Endodermal cell (in vitro differentiated cells): ENCODE measurements at regions not wholly inside any gene's neighbourhood (a gene's known extent, or its start where the extent isn't known, plus 50 kb on each side); places are given as distances from the start of the nearest gene placed in this dataset.
"Not testable (repeated sequence)": the region's sequence is repeated elsewhere in the genome, so short reads cannot be mapped to it uniquely, and the experiment has no call there.

Experiments
- DNase-seq: peaks from one replicate; pipeline ENCODE4 v3.0.0-alpha.2; 2017
- H3K27ac ChIP-seq: 2 replicates; pipeline ENCODE4 v1.5.1; 2013; ENCODE audit warnings: mild to moderate bottlenecking, low read depth, low read length, moderate library complexity
- H3K27me3 ChIP-seq: 2 replicates; pipeline ENCODE4 v1.6.1; 2013; ENCODE audit warnings: mild to moderate bottlenecking, low read length, moderate library complexity; ENCODE audit not compliant: insufficient read depth, control insufficient read depth, poor library complexity, severe bottlenecking
- H3K36me3 ChIP-seq: 2 replicates; pipeline ENCODE4 v1.7.0; 2013; ENCODE audit warnings: mild to moderate bottlenecking, low read length, moderate library complexity; ENCODE audit not compliant: control insufficient read depth, insufficient read depth
- H3K4me1 ChIP-seq: one replicate; pipeline ENCODE4 v1.7.0; 2013; ENCODE audit warnings: low read length; ENCODE audit not compliant: control insufficient read depth, insufficient read depth
- H3K4me3 ChIP-seq: 2 replicates; pipeline ENCODE4 v1.5.1; 2013; ENCODE audit warnings: mild to moderate bottlenecking, low read length, moderate library complexity
- H3K9ac ChIP-seq: 2 replicates; pipeline ENCODE4 v1.6.1; 2013; ENCODE audit warnings: mild to moderate bottlenecking, low read length, moderate library complexity; ENCODE audit not compliant: poor library complexity, severe bottlenecking; ENCODE audit errors: extremely low read depth
- H3K9me3 ChIP-seq: 2 replicates; pipeline ENCODE4 v1.6.1; 2013; ENCODE audit warnings: mild to moderate bottlenecking, low read length, moderate library complexity; ENCODE audit not compliant: control insufficient read depth
- H3K27ac Mint-ChIP-seq: 2 replicates; pipeline ENCODE4 v1.8.0; 2020; ENCODE audit warnings: mixed read lengths
- H3K27me3 Mint-ChIP-seq: 2 replicates; pipeline ENCODE4 v1.8.0; 2021; ENCODE audit warnings: mild to moderate bottlenecking, mixed read lengths; ENCODE audit not compliant: insufficient read depth
- H3K36me3 Mint-ChIP-seq: 2 replicates; pipeline ENCODE4 v1.8.0; 2020; ENCODE audit warnings: low read depth, mixed read lengths
- H3K4me1 Mint-ChIP-seq: 2 replicates; pipeline ENCODE4 v1.8.0; 2020; ENCODE audit warnings: mixed read lengths
- H3K4me3 Mint-ChIP-seq: 2 replicates; pipeline ENCODE4 v1.8.0; 2020; ENCODE audit warnings: mild to moderate bottlenecking, moderate library complexity, mixed read lengths
- H3K9me3 Mint-ChIP-seq: 2 replicates; pipeline ENCODE4 v1.8.0; 2020; ENCODE audit warnings: mild to moderate bottlenecking, mixed read lengths
- CTCF ChIP-seq: fragments of 200-600 bp; sonication (generic); conservative IDR thresholded peaks from 2 replicates; pipeline ENCODE4 v1.5.0; 2021; ENCODE audit warnings: antibody characterized with exemption, mild to moderate bottlenecking
- WGBS, 2 experiments: methylation state at CpG; one replicate each; pipeline versions ENCODE4 v1.1.5 to v1.1.7; 2013; ENCODE audit warnings: missing lambda C conversion rate in 2 of 2, mixed read lengths in 1 of 2; ENCODE audit not compliant: insufficient coverage in 1 of 2, insufficient read length in 1 of 2; 5-methylcytosine and 5-hydroxymethylcytosine counted together

GRCh38 chr3:75188962-75189361, 475.2 kb upstream of the FRG2C start:
- Mint-ChIP-seq H3K27ac (no peak overlapping the region), H3K9me3 (no peaks in the 10 kb centered on the region), H3K4me3 (no peak overlapping the region), H3K36me3 (no peaks in the 10 kb centered on the region), H3K27me3 (no peaks in the 10 kb centered on the region), H3K4me1 (peaks cover 23% of the 10 kb centered on the region)
- H3K9ac ChIP-seq: no peak overlapping the region
- no peaks in the 10 kb centered on the region for H3K9me3 ChIP-seq
- no peak overlapping the region for H3K27ac ChIP-seq
- no peak for DNase-seq
- H3K36me3 ChIP-seq: no peaks in the 10 kb centered on the region
- no peak overlapping the region for H3K4me3 ChIP-seq
- no peak for TF ChIP-seq CTCF
- H3K4me1 ChIP-seq: no peaks in the 10 kb centered on the region
- 50 to 94% methylated on average over 2 to 3 of the region's 3 CpGs for WGBS, 2 experiments
- no peaks in the 10 kb centered on the region for H3K27me3 ChIP-seq

- H3K36me3 ChIP-seq: no peaks in the 10 kb centered on the region
- H3K4me3 Mint-ChIP-seq: no peak overlapping the region
- 67 to 72% methylated on average over 3 to 6 of the region's 6 CpGs for WGBS, 2 experiments
- H3K9me3 ChIP-seq: no peaks in the 10 kb centered on the region
- no peak overlapping the region for H3K27ac Mint-ChIP-seq
- no peaks in the 10 kb centered on the region for H3K9me3 Mint-ChIP-seq
- no peak overlapping the region for H3K27ac ChIP-seq
- H3K36me3 Mint-ChIP-seq: no peaks in the 10 kb centered on the region
- peaks cover 16% of the 10 kb centered on the region for H3K4me1 Mint-ChIP-seq
- H3K4me1 ChIP-seq: no peaks in the 10 kb centered on the region
- H3K9ac ChIP-seq: no peak overlapping the region
- DNase-seq: peak; percentile 90
- peak; percentile 91 for TF ChIP-seq CTCF
- no peak overlapping the region for H3K4me3 ChIP-seq
- H3K27me3 Mint-ChIP-seq: no peaks in the 10 kb centered on the region
- no peaks in the 10 kb centered on the region for H3K27me3 ChIP-seq
Measured at GRCh38 chr3:75192146-75192616, 471.9 kb upstream of the FRG2C start.

- DNase-seq: no peak
- H3K4me1 ChIP-seq: no peaks in the 10 kb centered on the region
- H3K27ac ChIP-seq: no peak overlapping the region
- H3K4me3 ChIP-seq: no peak overlapping the region
- Mint-ChIP-seq H3K36me3 (no peaks in the 10 kb centered on the region), H3K4me1 (peaks cover 5% of the 10 kb centered on the region), H3K27me3 (no peaks in the 10 kb centered on the region), H3K4me3 (no peak overlapping the region), H3K27ac (no peak overlapping the region), H3K9me3 (no peaks in the 10 kb centered on the region)
- no peak overlapping the region for H3K9ac ChIP-seq
- 90 to 94% methylated on average over 4 of the region's 4 CpGs for WGBS, 2 experiments
- H3K27me3 ChIP-seq: no peaks in the 10 kb centered on the region
- H3K36me3 ChIP-seq: no peaks in the 10 kb centered on the region
- no peaks in the 10 kb centered on the region for H3K9me3 ChIP-seq
- TF ChIP-seq CTCF: no peak
Measured at GRCh38 chr3:75193797-75194196, 470.3 kb upstream of the FRG2C start.

GRCh38 chr3:75214332-75214731, 449.8 kb upstream of the FRG2C start:
- not testable (repeated sequence) for H3K27me3 ChIP-seq, H3K4me3 ChIP-seq, H3K36me3 ChIP-seq, DNase-seq, H3K27ac ChIP-seq, H3K9ac ChIP-seq, H3K36me3 Mint-ChIP-seq, H3K9me3 Mint-ChIP-seq, H3K4me1 Mint-ChIP-seq, H3K27ac Mint-ChIP-seq, H3K9me3 ChIP-seq, H3K27me3 Mint-ChIP-seq, H3K4me1 ChIP-seq, H3K4me3 Mint-ChIP-seq
- 92% methylated on average over 22 of the region's 22 CpGs; no CpG with 5 or more reads in 1 of the 2 experiments for WGBS, 2 experiments
